T-helper 17 cell (primary cell): ENCODE measurements at regions not wholly inside any gene's neighbourhood (a gene's known extent, or its start where the extent isn't known, plus 50 kb on each side); places are given as distances from the start of the nearest gene placed in this dataset.

Source experiments
- ATAC-seq: fragments of 150-1000 bp; cut with Tn5 transposase; 2 replicates; pipeline ENCODE4 v1.10.0; 2021; ENCODE audit warnings: mild to moderate bottlenecking, moderate library complexity
- DNase-seq, 3 donors: peaks; one replicate each; pipeline versions ENCODE4 v3.0.0 to v3.0.0-alpha.2; 2020 to 2021
- H3K9me3 ChIP-seq: one replicate; pipeline ENCODE4 v1.7.0; 2013; ENCODE audit warnings: low read length, mild to moderate bottlenecking; ENCODE audit not compliant: control insufficient read depth, poor library complexity, severe bottlenecking
- H3K27ac Mint-ChIP-seq: one replicate; pipeline ENCODE4 v1.8.0; 2022; ENCODE audit warnings: mild to moderate bottlenecking, moderate library complexity, mixed read lengths
- H3K27me3 Mint-ChIP-seq: one replicate; pipeline ENCODE4 v1.8.0; 2022; ENCODE audit warnings: mixed read lengths
- H3K36me3 Mint-ChIP-seq: one replicate; pipeline ENCODE4 v1.8.0; 2022; ENCODE audit warnings: low read depth, mixed read lengths
- H3K4me1 Mint-ChIP-seq: one replicate; pipeline ENCODE4 v1.8.0; 2022; ENCODE audit warnings: mild to moderate bottlenecking, mixed read lengths
- H3K4me3 Mint-ChIP-seq: one replicate; pipeline ENCODE4 v1.8.0; 2022; ENCODE audit warnings: mild to moderate bottlenecking, moderate library complexity, mixed read lengths

- Mint-ChIP-seq H3K4me1 (no peaks in the 10 kb centered on the region), H3K36me3 (no peaks in the 10 kb centered on the region), H3K27ac (no peak overlapping the region), H3K27me3 (no peaks in the 10 kb centered on the region), H3K4me3 (no peak overlapping the region)
- DNase-seq (no peak), ATAC-seq (no peak)
- H3K9me3 ChIP-seq, result no peaks in the 10 kb centered on the region
Observed at GRCh38 chr4:59120287-59120814, 2010.2 kb upstream of the IGFBP7 start.

GRCh38 chr4:59122626-59123025 is 2012.4 kb upstream of the IGFBP7 start:
- Mint-ChIP-seq H3K36me3 (no peaks in the 10 kb centered on the region), H3K4me1 (no peaks in the 10 kb centered on the region), H3K27ac (no peak overlapping the region), H3K4me3 (no peak overlapping the region), H3K27me3 (no peaks in the 10 kb centered on the region)
- no peaks in the 10 kb centered on the region for H3K9me3 ChIP-seq
- ATAC-seq (no peak), DNase-seq (no peak)

- H3K27me3 Mint-ChIP-seq, result no peaks in the 10 kb centered on the region
- no peaks in the 10 kb centered on the region for H3K9me3 ChIP-seq
- no peak for ATAC-seq
- no peaks in the 10 kb centered on the region for H3K36me3 Mint-ChIP-seq
- no peak overlapping the region for H3K4me3 Mint-ChIP-seq
- no peak overlapping the region for H3K27ac Mint-ChIP-seq
- DNase-seq, result no peak
- no peaks in the 10 kb centered on the region for H3K4me1 Mint-ChIP-seq
Observed at GRCh38 chr4:59126159-59126558, 2016.0 kb upstream of the IGFBP7 start.

- no peaks in the 10 kb centered on the region for H3K27me3 Mint-ChIP-seq
- no peak overlapping the region for H3K4me3 Mint-ChIP-seq
- DNase-seq (no peak), ATAC-seq (no peak)
- no peak overlapping the region for H3K27ac Mint-ChIP-seq
- no peaks in the 10 kb centered on the region for H3K9me3 ChIP-seq
- H3K4me1 Mint-ChIP-seq, result no peaks in the 10 kb centered on the region
- H3K36me3 Mint-ChIP-seq, result no peaks in the 10 kb centered on the region
Observed at GRCh38 chr4:59127006-59127405, 2016.8 kb upstream of the IGFBP7 start.

- DNase-seq, result no peak
- H3K9me3 ChIP-seq, result no peaks in the 10 kb centered on the region
- no peaks in the 10 kb centered on the region for H3K27me3 Mint-ChIP-seq
- H3K4me1 Mint-ChIP-seq, result no peaks in the 10 kb centered on the region
- no peak overlapping the region for H3K4me3 Mint-ChIP-seq
- H3K27ac Mint-ChIP-seq, result no peak overlapping the region
- no peak for ATAC-seq
- H3K36me3 Mint-ChIP-seq, result no peaks in the 10 kb centered on the region
Observed at GRCh38 chr4:59127743-59128142, 2017.6 kb upstream of the IGFBP7 start.

- Mint-ChIP-seq H3K36me3 (no peaks in the 10 kb centered on the region), H3K27me3 (no peaks in the 10 kb centered on the region), H3K27ac (no peak overlapping the region), H3K4me3 (no peak overlapping the region), H3K4me1 (no peaks in the 10 kb centered on the region)
- ATAC-seq (no peak), DNase-seq (no peak)
- H3K9me3 ChIP-seq, result peaks cover 2% of the 10 kb centered on the region
Observed at GRCh38 chr4:59135248-59135985, 2025.2 kb upstream of the IGFBP7 start.

- H3K27ac Mint-ChIP-seq, result no peak overlapping the region
- H3K9me3 ChIP-seq, result no peaks in the 10 kb centered on the region
- H3K4me1 Mint-ChIP-seq, result no peaks in the 10 kb centered on the region
- no peak overlapping the region for H3K4me3 Mint-ChIP-seq
- DNase-seq (no peak), ATAC-seq (no peak)
- H3K36me3 Mint-ChIP-seq, result no peaks in the 10 kb centered on the region
- no peaks in the 10 kb centered on the region for H3K27me3 Mint-ChIP-seq
Observed at GRCh38 chr4:59161249-59161648, 2038.9 kb upstream of the ADGRL3 start.

- peaks cover 3% of the 10 kb centered on the region for H3K9me3 ChIP-seq
- no peak for DNase-seq
- H3K4me3 Mint-ChIP-seq, result no peak overlapping the region
- H3K27ac Mint-ChIP-seq, result no peak overlapping the region
- no peak for ATAC-seq
- H3K4me1 Mint-ChIP-seq, result no peaks in the 10 kb centered on the region
- no peaks in the 10 kb centered on the region for H3K27me3 Mint-ChIP-seq
- no peaks in the 10 kb centered on the region for H3K36me3 Mint-ChIP-seq
Observed at GRCh38 chr4:59175617-59176016, 2024.5 kb upstream of the ADGRL3 start.

GRCh38 chr4:59179372-59179771 is 2020.8 kb upstream of the ADGRL3 start:
- H3K36me3 Mint-ChIP-seq, result no peaks in the 10 kb centered on the region
- ATAC-seq, result no peak

GRCh38 chr4:59180161-59180560 is 2020.0 kb upstream of the ADGRL3 start:
- DNase-seq (no peak), ATAC-seq (no peak)
- Mint-ChIP-seq H3K36me3 (no peaks in the 10 kb centered on the region), H3K27ac (no peak overlapping the region), H3K4me3 (no peak overlapping the region), H3K27me3 (no peaks in the 10 kb centered on the region), H3K4me1 (no peaks in the 10 kb centered on the region)
- peaks cover 5% of the 10 kb centered on the region for H3K9me3 ChIP-seq

More at GRCh38 chr4:59179372-59179771, 2020.8 kb upstream of the ADGRL3 start:
- H3K27me3 Mint-ChIP-seq, result no peaks in the 10 kb centered on the region
- DNase-seq, result no peak
- H3K4me3 Mint-ChIP-seq, result no peak overlapping the region
- no peak overlapping the region for H3K27ac Mint-ChIP-seq
- no peaks in the 10 kb centered on the region for H3K4me1 Mint-ChIP-seq
- peaks cover 5% of the 10 kb centered on the region for H3K9me3 ChIP-seq

GRCh38 chr4:59180969-59181368 is 2019.2 kb upstream of the ADGRL3 start:
- Mint-ChIP-seq H3K4me3 (no peak overlapping the region), H3K27me3 (no peaks in the 10 kb centered on the region), H3K36me3 (no peaks in the 10 kb centered on the region), H3K27ac (no peak overlapping the region), H3K4me1 (no peaks in the 10 kb centered on the region)
- no peak for ATAC-seq
- peaks cover 5% of the 10 kb centered on the region for H3K9me3 ChIP-seq
- DNase-seq, result no peak

GRCh38 chr4:59195839-59196238 is 2004.3 kb upstream of the ADGRL3 start:
- Mint-ChIP-seq H3K36me3 (no peaks in the 10 kb centered on the region), H3K4me3 (no peak overlapping the region), H3K27me3 (no peaks in the 10 kb centered on the region), H3K27ac (no peak overlapping the region), H3K4me1 (no peaks in the 10 kb centered on the region)
- DNase-seq (no peak), ATAC-seq (no peak)
- H3K9me3 ChIP-seq, result peaks cover 4% of the 10 kb centered on the region

- Mint-ChIP-seq H3K4me1 (no peaks in the 10 kb centered on the region), H3K27ac (no peak overlapping the region), H3K4me3 (no peak overlapping the region), H3K27me3 (no peaks in the 10 kb centered on the region), H3K36me3 (no peaks in the 10 kb centered on the region)
- ATAC-seq (no peak), DNase-seq (no peak)
- H3K9me3 ChIP-seq, result no peaks in the 10 kb centered on the region
Observed at GRCh38 chr4:59200992-59201391, 1999.1 kb upstream of the ADGRL3 start.

GRCh38 chr4:59217910-59218631 is 1982.1 kb upstream of the ADGRL3 start:
- H3K9me3 ChIP-seq, result no peaks in the 10 kb centered on the region
- no peaks in the 10 kb centered on the region for H3K27me3 Mint-ChIP-seq
- no peak for ATAC-seq
- no peaks in the 10 kb centered on the region for H3K4me1 Mint-ChIP-seq
- no peak overlapping the region for H3K27ac Mint-ChIP-seq
- no peak for DNase-seq
- no peaks in the 10 kb centered on the region for H3K36me3 Mint-ChIP-seq
- H3K4me3 Mint-ChIP-seq, result no peak overlapping the region
